Activated CD8-positive, alpha-beta memory T cell treated with anti-CD3 and anti-CD28 coated beads for 48 hours (primary cell): ENCODE measurements at regions not wholly inside any gene's neighbourhood (a gene's known extent, or its start where the extent isn't known, plus 50 kb on each side); places are given as distances from the start of the nearest gene placed in this dataset.

Experiments
- DNase-seq, 3 experiments: peaks; one replicate each; pipeline ENCODE4 v3.0.0-alpha.2; 2020; ENCODE audit warnings: low read depth in 2 of 3, low spot score in 2 of 3

GRCh38 chr14:76657846-76658245, 103.4 kb upstream of the VASH1 start:
- DNase-seq = no peak

- DNase-seq = no peak
Measured at GRCh38 chr14:76662580-76662979, 98.7 kb upstream of the VASH1 start.

GRCh38 chr14:76664790-76665189, 96.5 kb upstream of the VASH1 start:
- no peak for DNase-seq

DNA sequence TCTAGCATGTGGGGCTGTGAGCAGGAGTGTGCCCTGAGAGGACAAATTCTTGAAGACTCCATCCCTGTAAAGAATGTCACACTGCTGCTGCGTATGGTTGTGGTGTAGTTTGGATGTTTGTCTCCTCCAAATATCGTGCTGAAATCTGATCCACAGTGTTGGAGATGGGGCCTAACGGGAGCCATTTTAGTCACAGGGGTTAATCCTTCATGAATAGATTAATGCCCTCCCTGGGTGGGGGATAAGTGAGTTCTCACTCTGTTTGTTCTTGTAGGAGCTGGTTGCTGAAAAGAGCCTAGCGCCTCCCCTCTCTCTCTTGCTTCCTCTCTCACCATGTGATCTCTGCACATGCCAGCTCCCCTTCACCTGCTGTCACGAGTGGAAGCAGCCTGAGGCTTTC, 94.5 kb upstream of the VASH1 start:
- DNase-seq = no peak

- DNase-seq = no peak
Measured at GRCh38 chr14:76669770-76670169, 91.5 kb upstream of the VASH1 start.

GRCh38 chr14:76672123-76672522, 89.1 kb upstream of the VASH1 start:
- no peak for DNase-seq

GRCh38 chr14:76673261-76673660, 88.0 kb upstream of the VASH1 start:
- no peak for DNase-seq

GRCh38 chr14:76675046-76675445, 86.2 kb upstream of the VASH1 start:
- no peak for DNase-seq

GRCh38 chr14:76676539-76676938, 84.7 kb upstream of the VASH1 start:
- no peak for DNase-seq

DNA sequence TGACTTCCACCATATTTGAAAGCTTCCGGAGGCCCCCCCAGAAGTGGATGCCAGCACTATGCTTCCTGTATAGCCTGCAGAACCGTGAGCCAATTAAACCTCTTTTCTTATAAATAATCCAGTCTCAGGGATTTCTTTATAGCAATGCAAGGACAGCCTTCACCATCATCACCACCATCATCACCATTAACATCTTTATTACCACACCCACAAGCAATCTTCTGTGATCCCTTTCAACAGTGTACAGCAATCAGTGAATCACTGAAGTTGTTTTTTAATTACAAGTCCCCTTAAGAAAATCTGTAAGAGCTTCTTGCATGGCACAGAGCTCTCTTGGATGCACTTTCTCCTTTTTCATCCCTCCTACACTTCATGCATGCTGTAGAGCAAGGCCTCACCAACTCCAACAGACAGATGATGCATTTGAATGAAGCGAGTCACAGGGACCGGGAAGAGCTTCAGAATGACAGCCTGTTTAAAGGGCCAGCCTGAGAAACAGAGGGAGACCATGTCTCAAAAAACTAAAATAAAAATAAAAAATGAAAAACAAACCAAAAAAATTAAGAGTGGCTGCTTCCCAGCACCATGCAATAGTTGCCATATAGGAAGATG, 83.6 kb upstream of the VASH1 start:
- no peak for DNase-seq

DNA sequence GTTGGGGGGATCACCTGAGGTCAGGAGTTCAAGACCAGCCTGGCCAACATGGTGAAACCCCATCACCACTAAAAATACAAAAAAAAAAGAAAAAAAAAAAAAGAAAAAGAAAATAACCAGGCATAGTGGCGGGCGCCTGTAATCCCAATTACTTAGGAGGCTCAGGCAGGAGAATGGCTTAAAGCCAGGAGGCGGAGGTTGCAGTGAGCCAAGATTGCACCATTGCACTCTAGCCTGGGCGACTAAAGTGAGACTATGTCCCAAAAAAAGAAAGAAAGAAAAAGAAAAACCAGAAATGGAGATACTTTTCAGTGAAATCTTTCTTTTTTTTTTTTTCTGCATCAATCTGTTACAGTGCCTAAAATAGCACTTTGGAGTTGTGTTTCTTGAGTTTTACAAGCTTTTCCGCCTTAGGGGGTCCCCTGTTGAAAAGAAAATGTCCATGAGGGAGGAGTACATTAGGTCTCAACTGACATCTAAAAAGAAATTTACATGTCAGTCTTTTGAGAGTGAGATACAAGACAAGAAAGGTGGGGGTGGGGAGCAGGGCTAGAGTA, 82.9 kb upstream of the VASH1 start:
- DNase-seq = no peak

- DNase-seq = no peak
Measured at GRCh38 chr14:76682367-76682766, 78.9 kb upstream of the VASH1 start.

- no peak for DNase-seq
Measured at GRCh38 chr14:76686646-76687045, 74.6 kb upstream of the VASH1 start.

DNA sequence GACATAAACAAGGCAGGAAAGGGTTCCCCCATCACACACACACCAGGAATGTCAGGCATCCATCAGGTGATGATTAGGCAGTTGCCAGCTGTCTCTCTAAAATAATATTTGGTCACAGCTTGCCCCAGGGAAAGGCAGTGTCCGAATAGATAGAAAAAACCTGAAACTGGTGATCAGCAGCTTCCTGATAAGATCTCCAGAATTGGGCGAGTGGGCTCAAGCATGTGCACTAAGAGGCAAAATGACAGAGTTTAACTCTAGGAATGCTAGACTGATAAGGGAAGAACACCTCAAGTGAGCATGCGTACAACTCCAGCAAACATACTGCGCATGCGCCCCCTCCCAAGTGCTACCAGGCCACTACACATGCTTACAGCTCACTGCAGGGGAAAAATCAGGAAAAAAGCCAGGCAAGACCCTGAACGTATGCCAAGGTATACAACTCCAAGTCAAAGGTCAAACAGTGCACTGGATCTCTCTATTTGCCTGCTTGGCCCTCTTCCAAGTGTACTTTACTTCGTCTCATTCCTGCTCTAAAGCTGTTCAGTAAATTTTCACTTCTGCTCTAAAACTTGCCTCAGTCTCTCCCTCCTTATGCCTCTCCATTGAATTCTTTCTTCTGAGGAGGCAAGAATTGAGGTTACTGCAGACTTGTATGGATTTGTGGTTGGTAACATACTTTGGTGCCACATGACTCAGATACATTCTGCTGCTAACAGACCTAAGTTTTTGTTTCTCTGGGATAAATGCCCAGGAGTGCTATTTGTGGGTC, 73.5 kb upstream of the VASH1 start:
- no peak for DNase-seq

- no peak for DNase-seq
Measured at GRCh38 chr14:76688383-76688671, 72.9 kb upstream of the VASH1 start.

GRCh38 chr14:76690502-76691105, 70.7 kb upstream of the VASH1 start:
- no peak for DNase-seq

DNA sequence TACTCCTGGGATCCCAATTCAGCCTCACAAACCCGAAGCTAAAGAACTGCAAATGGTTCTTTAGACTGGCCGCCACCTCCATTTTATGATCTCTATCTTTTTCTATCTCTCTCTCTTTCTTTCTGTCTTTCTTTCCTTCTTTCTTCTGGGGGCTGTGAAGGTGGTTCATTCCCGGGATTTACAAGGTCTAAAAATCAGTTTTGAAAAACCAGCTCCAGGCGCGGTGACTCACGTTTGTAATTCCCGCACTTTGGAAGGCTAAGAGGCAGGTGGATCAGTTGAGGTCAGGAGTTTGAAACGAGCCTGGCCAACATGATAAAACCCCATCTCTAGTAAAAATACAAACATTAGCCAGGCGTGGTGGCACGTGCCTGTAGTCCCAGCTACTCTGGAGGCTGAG, 67.2 kb upstream of the VASH1 start:
- no peak for DNase-seq

- DNase-seq = no peak
Measured at GRCh38 chr14:76695263-76695920, 65.9 kb upstream of the VASH1 start.

DNA sequence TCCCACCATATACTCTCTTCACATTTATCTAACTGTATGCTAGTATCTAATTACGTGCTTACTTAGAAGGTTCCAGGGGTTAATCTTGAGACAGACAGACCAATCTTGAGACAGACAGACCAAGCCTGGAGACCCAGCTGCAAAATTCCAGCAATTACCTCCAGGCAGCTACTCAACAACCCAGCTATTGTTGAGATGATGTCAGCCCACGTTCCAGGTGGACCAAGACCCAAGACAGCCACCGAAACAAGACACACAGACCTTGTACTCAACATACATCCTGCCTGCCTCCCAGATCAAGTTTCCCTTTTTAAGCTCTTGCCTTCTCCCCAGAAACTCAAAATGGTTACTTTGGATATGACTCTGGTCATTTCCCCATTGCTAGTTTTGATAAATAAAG, 64.9 kb upstream of the VASH1 start:
- DNase-seq = no peak

GRCh38 chr14:76696791-76697190, 64.5 kb upstream of the VASH1 start:
- DNase-seq = no peak

DNA sequence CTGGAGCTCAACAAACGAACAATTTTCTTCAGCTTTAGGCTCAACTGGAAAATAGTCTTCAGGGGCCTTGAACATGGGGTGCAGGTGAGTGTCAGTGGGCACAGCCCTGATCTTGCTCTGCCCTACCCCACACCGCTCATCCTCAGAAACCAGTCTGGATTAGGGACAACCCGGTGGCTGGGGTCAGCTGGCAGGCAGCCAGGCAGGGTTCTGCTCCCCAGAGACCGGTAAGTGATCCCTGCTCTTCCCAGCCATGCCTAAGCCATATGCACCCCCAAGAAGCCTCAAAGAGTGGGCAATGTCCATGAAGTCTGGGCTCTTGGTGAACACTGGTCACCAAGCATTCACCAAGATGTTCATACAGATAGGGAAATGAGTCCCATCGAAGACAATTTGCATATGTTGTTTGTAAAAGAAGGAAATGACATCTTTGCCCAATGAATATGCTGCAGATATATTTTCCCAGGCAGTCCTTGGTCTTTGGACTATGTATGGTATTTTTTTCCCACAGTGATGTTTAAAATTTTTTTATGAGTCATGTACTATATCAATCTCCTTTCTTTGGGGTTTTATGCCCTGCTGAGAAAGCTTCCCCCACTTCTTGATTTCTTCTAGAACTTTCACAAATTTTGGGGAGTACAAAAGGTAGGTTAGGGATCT, 63.9 kb upstream of the VASH1 start:
- no peak for DNase-seq
